IMR-90 (cell line): ENCODE measurements at regions not wholly inside any gene's neighbourhood (a gene's known extent, or its start where the extent isn't known, plus 50 kb on each side); places are given as distances from the start of the nearest gene placed in this dataset.

Source experiments
- ATAC-seq: fragments of 200-7000 bp; cut with Tn5 transposase; 2 replicates; pipeline ENCODE4 v1.9.1; 2020; ENCODE audit warnings: low read depth, mild to moderate bottlenecking, moderate library complexity
- BruUV-seq: library from RNA; stranded (reverse); fragments of 400-500 nt; replicated peaks from 2 replicates; lab custom pipeline; 2021; lab: Mats Ljungman, UMichigan
- CTCF ChIA-PET: fragments of 300-600 bp; formaldehyde crosslinking; extraction: SDS; loops from one replicate; lab custom pipeline; 2021; ENCODE audit warnings: antibody characterized with exemption; lab: Yijun Ruan, JAX
- POLR2A ChIA-PET: fragments of 300-600 bp; sonication (Branson Sonifier 250); formaldehyde crosslinking; loops from one replicate; lab custom pipeline; 2022; ENCODE audit warnings: antibody characterized with exemption; ENCODE audit not compliant: unreplicated experiment; lab: Charles Lee
- DNase-seq: peaks from one replicate; pipeline ENCODE4 v3.0.0; 2013
- H2AFZ ChIP-seq: replicated peaks from 2 replicates; pipeline ENCODE3; 2013; ENCODE audit warnings: low read length, mild to moderate bottlenecking; ENCODE audit not compliant: poor library complexity
- H2AK5ac ChIP-seq: 2 replicates; pipeline ENCODE4 v1.6.1; 2013; ENCODE audit warnings: low read depth, low read length, inconsistent platforms
- H2AK9ac ChIP-seq: replicated peaks from 2 replicates; pipeline ENCODE3; 2013; ENCODE audit warnings: mild to moderate bottlenecking, low read depth, low read length, moderate library complexity; ENCODE audit not compliant: poor library complexity
- H2BK120ac ChIP-seq: 2 replicates; pipeline ENCODE4 v1.6.1; 2013; ENCODE audit warnings: low read depth, low read length, inconsistent platforms
- H2BK15ac ChIP-seq: 3 replicates; pipeline ENCODE4 v1.6.1; 2013; ENCODE audit warnings: low read depth, low read length, inconsistent platforms
- H2BK20ac ChIP-seq: 2 replicates; pipeline ENCODE4 v1.6.1; 2013; ENCODE audit warnings: low read depth, mild to moderate bottlenecking, inconsistent platforms, low read length, moderate library complexity
- H2BK5ac ChIP-seq: 2 replicates; pipeline ENCODE4 v1.6.1; 2013; ENCODE audit warnings: mild to moderate bottlenecking, low read depth, low read length, inconsistent platforms; ENCODE audit not compliant: poor library complexity, severe bottlenecking
- H3K14ac ChIP-seq: replicated peaks from 2 replicates; pipeline ENCODE4 v1.6.1; 2013; ENCODE audit warnings: low read depth, low read length, inconsistent platforms
- H3K18ac ChIP-seq: 2 replicates; pipeline ENCODE4 v1.6.1; 2013; ENCODE audit warnings: low read depth, low read length, control low read depth
- H3K23ac ChIP-seq: 2 replicates; pipeline ENCODE4 v1.6.1; 2013; ENCODE audit warnings: low read depth, low read length, inconsistent platforms
- H3K27ac ChIP-seq: 2 replicates; pipeline ENCODE4 v1.5.1; 2013; ENCODE audit warnings: mild to moderate bottlenecking, control low read depth, low read length; ENCODE audit not compliant: insufficient read depth
- H3K27me3 ChIP-seq: 2 replicates; pipeline ENCODE4 v1.6.1; 2013; ENCODE audit warnings: low read length; ENCODE audit not compliant: control insufficient read depth, insufficient read depth
- H3K36me3 ChIP-seq: 2 replicates; pipeline ENCODE4 v1.6.1; 2013; ENCODE audit warnings: low read length, mixed read lengths; ENCODE audit not compliant: control insufficient read depth, insufficient read depth
- H3K4ac ChIP-seq: 2 replicates; pipeline ENCODE4 v1.6.1; 2013; ENCODE audit warnings: low read depth, low read length, inconsistent platforms
- H3K4me1 ChIP-seq: 2 replicates; pipeline ENCODE4 v1.6.1; 2013; ENCODE audit warnings: low read length, mixed read lengths; ENCODE audit not compliant: control insufficient read depth, insufficient read depth
- H3K4me2 ChIP-seq: 2 replicates; pipeline ENCODE4 v1.6.1; 2013; ENCODE audit warnings: low read depth, mild to moderate bottlenecking, control low read depth, low read length, moderate library complexity
- H3K4me3 ChIP-seq: 2 replicates; pipeline ENCODE4 v1.5.1; 2013; ENCODE audit warnings: low read depth, mild to moderate bottlenecking, control low read depth, low read length, moderate library complexity; ENCODE audit not compliant: insufficient read depth
- H3K56ac ChIP-seq: 2 replicates; pipeline ENCODE4 v1.6.1; 2013; ENCODE audit warnings: low read length, inconsistent platforms; ENCODE audit not compliant: insufficient read depth; ENCODE audit errors: extremely low read depth
- H3K79me1 ChIP-seq, 2 experiments: 2 replicates each; pipeline ENCODE4 v1.6.1; 2013; ENCODE audit warnings: low read length in 2 of 2, inconsistent platforms in 1 of 2, low read depth in 1 of 2
- H3K9ac ChIP-seq: 2 replicates; pipeline ENCODE4 v1.6.1; 2013; ENCODE audit warnings: low read depth, low read length, control low read depth
- H3K9me1 ChIP-seq: 2 replicates; pipeline ENCODE4 v1.6.1; 2013; ENCODE audit warnings: low read length, inconsistent platforms; ENCODE audit not compliant: insufficient read depth
- H3K9me3 ChIP-seq: 2 replicates; pipeline ENCODE4 v1.6.1; 2013; ENCODE audit warnings: low read length; ENCODE audit not compliant: control insufficient read depth, insufficient read depth
- H4K20me1 ChIP-seq: 2 replicates; pipeline ENCODE4 v1.6.1; 2013; ENCODE audit warnings: low read length, inconsistent platforms; ENCODE audit not compliant: insufficient read depth
- H4K5ac ChIP-seq: 2 replicates; pipeline ENCODE4 v1.6.1; 2013; ENCODE audit warnings: mild to moderate bottlenecking, low read depth, low read length, control low read depth
- H4K8ac ChIP-seq, 2 experiments: 2 replicates each; pipeline ENCODE4 v1.6.1; 2013; ENCODE audit warnings: low read depth in 2 of 2, low read length in 2 of 2, control low read depth in 1 of 2, inconsistent platforms in 1 of 2
- H4K91ac ChIP-seq: 2 replicates; pipeline ENCODE4 v1.6.1; 2013; ENCODE audit warnings: low read depth, low read length, inconsistent platforms; ENCODE audit not compliant: insufficient read depth
- BHLHE40 ChIP-seq: fragments of 150-350 bp; IDR thresholded peaks from 2 replicates; pipeline ENCODE4 v1.6.1; 2016; ENCODE audit warnings: mild to moderate bottlenecking, low read depth, low read length
- CHD1 ChIP-seq: IDR thresholded peaks from 2 replicates; pipeline ENCODE4 v1.6.1; 2012; ENCODE audit warnings: low read depth, low read length, improper control_type of control experiment
- MAZ ChIP-seq: IDR thresholded peaks from 2 replicates; pipeline ENCODE4 v1.6.1; 2012; ENCODE audit warnings: low read depth, mild to moderate bottlenecking, low read length, improper control_type of control experiment, moderate library complexity, borderline replicate concordance
- MXI1 ChIP-seq: IDR thresholded peaks from 2 replicates; pipeline ENCODE4 v1.6.1; 2012; ENCODE audit warnings: low read depth, mild to moderate bottlenecking, low read length, moderate library complexity, borderline replicate concordance
- POLR2A ChIP-seq: IDR thresholded peaks from 2 replicates; pipeline ENCODE4 v1.6.1; 2012; ENCODE audit warnings: mild to moderate bottlenecking, low read depth, low read length
- RAD21 ChIP-seq: IDR thresholded peaks from 2 replicates; pipeline ENCODE4 v1.6.1; 2012; ENCODE audit warnings: low read length, improper control_type of control experiment
- RCOR1 ChIP-seq: IDR thresholded peaks from 2 replicates; pipeline ENCODE4 v1.6.1; 2012; ENCODE audit warnings: mild to moderate bottlenecking, low read length, improper control_type of control experiment; ENCODE audit not compliant: insufficient replicate concordance
- RFX5 ChIP-seq: IDR thresholded peaks from 2 replicates; pipeline ENCODE4 v1.8.0; 2012; ENCODE audit warnings: low read depth, mild to moderate bottlenecking, low read length, moderate library complexity
- SMC3 ChIP-seq: fragments of 150-350 bp; IDR thresholded peaks from 2 replicates; pipeline ENCODE4 v1.6.1; 2016; ENCODE audit warnings: low read depth, mild to moderate bottlenecking, antibody characterized with exemption, low read length, moderate library complexity
- WGBS, 2 experiments: methylation state at CpG; one replicate each; pipeline versions ENCODE4 v1.1.5 to v1.1.7; 2013; ENCODE audit warnings: missing lambda C conversion rate in 2 of 2; ENCODE audit not compliant: insufficient read length in 1 of 2; ENCODE audit errors: extremely low coverage in 2 of 2; 5-methylcytosine and 5-hydroxymethylcytosine counted together
- dilution Hi-C: fragments of 300-500 bp; cut with HindIII; formaldehyde crosslinking; loops from one replicate; pipeline ENCODE4 v1.14.3; 2018; ENCODE audit warnings: low sequenced_read_pairs; ENCODE audit not compliant: unreplicated experiment
- in situ Hi-C: fragments of 300-500 bp; cut with MboI; formaldehyde crosslinking; loops from 3 replicates; pipeline ENCODE4 v1.14.3; 2019; ENCODE audit warnings: low sequenced_read_pairs, inconsistent platforms, mixed read lengths
- intact Hi-C: fragments of 100-400 bp; cut with micrococcal nuclease; formaldehyde crosslinking; loops from 2 replicates; pipeline ENCODE4 v1.10.0; 2022
- TF ChIP-seq, protein P1 (sequence below): fragments of 150-350 bp; IDR thresholded peaks from 2 replicates; pipeline ENCODE4 v1.6.1; 2017; ENCODE audit warnings: mild to moderate bottlenecking, antibody characterized with exemption, low read length, low read depth
- TF ChIP-seq, protein P2 (sequence below): fragments of 150-350 bp; IDR thresholded peaks from 2 replicates; pipeline ENCODE4 v1.6.1; 2016; ENCODE audit warnings: low read depth, mild to moderate bottlenecking, low read length, moderate library complexity, borderline replicate concordance
- TF ChIP-seq, protein P3 (sequence below): conservative IDR thresholded peaks from 2 replicates; pipeline ENCODE4 v1.5.1; 2012; ENCODE audit warnings: mild to moderate bottlenecking, low read depth, low read length, improper control_type of control experiment

DNA sequence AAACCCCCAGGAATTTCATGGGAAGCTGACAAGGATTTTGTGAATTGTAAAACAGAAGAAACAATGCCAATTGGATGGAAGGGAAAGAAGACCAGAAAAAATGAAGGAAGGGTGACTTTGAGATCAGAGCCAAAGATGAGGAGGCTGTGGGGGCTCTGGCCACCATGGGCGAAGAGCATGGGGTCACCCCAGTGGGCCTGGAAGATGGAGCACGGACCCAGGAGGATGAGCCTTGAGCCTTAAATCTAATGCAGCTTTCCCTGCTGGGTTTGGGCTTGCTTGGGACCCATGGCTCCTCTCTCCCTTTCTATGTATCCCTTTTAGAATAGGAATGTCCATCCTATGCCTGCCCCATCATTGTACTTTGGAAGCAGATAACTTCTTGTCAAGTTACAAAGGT is 322.2 kb downstream of the TMEM121 start:
- no peaks in the 10 kb centered on the region for H3K4me1 ChIP-seq
- H2AFZ ChIP-seq, result no peak overlapping the region
- no peak overlapping the region for H3K27ac ChIP-seq
- no peaks in the 10 kb centered on the region for H3K36me3 ChIP-seq
- no peak overlapping the region for H2BK15ac ChIP-seq
- H3K4ac ChIP-seq, result no peak overlapping the region
- no peak for DNase-seq
- no peak overlapping the region for H3K56ac ChIP-seq
- H3K9me1 ChIP-seq, result no peaks in the 10 kb centered on the region
- no peak overlapping the region for H2AK9ac ChIP-seq
- POLR2A ChIA-PET, result no interaction called here
- no peak overlapping the region for H3K9ac ChIP-seq
- no peak overlapping the region for H3K18ac ChIP-seq
- CTCF ChIA-PET, result no interaction called here
- WGBS, 2 experiments, result no CpG with 5 or more reads among the region's 2 CpGs
- dilution Hi-C loops (no loop called here), in situ Hi-C loops (no loop called here), intact Hi-C loops (no loop called here)
- no peak overlapping the region for H3K4me3 ChIP-seq
- H2AK5ac ChIP-seq, result no peak overlapping the region
- no peak for TF ChIP-seq RAD21
- TF ChIP-seq POLR2A, result no peak
- no peak for TF ChIP-seq MXI1
- TF ChIP-seq, protein P1, sequence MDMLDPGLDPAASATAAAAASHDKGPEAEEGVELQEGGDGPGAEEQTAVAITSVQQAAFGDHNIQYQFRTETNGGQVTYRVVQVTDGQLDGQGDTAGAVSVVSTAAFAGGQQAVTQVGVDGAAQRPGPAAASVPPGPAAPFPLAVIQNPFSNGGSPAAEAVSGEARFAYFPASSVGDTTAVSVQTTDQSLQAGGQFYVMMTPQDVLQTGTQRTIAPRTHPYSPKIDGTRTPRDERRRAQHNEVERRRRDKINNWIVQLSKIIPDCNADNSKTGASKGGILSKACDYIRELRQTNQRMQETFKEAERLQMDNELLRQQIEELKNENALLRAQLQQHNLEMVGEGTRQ, result no peak
- TF ChIP-seq, protein P2, sequence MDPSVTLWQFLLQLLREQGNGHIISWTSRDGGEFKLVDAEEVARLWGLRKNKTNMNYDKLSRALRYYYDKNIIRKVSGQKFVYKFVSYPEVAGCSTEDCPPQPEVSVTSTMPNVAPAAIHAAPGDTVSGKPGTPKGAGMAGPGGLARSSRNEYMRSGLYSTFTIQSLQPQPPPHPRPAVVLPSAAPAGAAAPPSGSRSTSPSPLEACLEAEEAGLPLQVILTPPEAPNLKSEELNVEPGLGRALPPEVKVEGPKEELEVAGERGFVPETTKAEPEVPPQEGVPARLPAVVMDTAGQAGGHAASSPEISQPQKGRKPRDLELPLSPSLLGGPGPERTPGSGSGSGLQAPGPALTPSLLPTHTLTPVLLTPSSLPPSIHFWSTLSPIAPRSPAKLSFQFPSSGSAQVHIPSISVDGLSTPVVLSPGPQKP, result no peak
- TF ChIP-seq CHD1, result no peak
- TF ChIP-seq SMC3, result no peak
- no peak for TF ChIP-seq MAZ
- TF ChIP-seq, protein P3, sequence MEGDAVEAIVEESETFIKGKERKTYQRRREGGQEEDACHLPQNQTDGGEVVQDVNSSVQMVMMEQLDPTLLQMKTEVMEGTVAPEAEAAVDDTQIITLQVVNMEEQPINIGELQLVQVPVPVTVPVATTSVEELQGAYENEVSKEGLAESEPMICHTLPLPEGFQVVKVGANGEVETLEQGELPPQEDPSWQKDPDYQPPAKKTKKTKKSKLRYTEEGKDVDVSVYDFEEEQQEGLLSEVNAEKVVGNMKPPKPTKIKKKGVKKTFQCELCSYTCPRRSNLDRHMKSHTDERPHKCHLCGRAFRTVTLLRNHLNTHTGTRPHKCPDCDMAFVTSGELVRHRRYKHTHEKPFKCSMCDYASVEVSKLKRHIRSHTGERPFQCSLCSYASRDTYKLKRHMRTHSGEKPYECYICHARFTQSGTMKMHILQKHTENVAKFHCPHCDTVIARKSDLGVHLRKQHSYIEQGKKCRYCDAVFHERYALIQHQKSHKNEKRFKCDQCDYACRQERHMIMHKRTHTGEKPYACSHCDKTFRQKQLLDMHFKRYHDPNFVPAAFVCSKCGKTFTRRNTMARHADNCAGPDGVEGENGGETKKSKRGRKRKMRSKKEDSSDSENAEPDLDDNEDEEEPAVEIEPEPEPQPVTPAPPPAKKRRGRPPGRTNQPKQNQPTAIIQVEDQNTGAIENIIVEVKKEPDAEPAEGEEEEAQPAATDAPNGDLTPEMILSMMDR, result no peak
- no peak for TF ChIP-seq RFX5
- no peak for TF ChIP-seq RCOR1
- no peak for TF ChIP-seq BHLHE40
- H3K79me1 ChIP-seq, result no peaks in the 10 kb centered on the region
- H3K4me2 ChIP-seq, result no peak overlapping the region
- H2BK120ac ChIP-seq, result no peak overlapping the region
- no peak overlapping the region for H4K8ac ChIP-seq
- no peak overlapping the region for H3K23ac ChIP-seq
- H2BK20ac ChIP-seq, result no peak overlapping the region
- H3K14ac ChIP-seq, result no peak overlapping the region
- no peak overlapping the region for H2BK5ac ChIP-seq
- no peaks in the 10 kb centered on the region for H3K27me3 ChIP-seq
- H3K9me3 ChIP-seq, result peaks cover 64% of the 10 kb centered on the region
- H4K91ac ChIP-seq, result no peak overlapping the region
- BruUV-seq, result no TSS peak
- ATAC-seq, result no peak
- no peaks in the 10 kb centered on the region for H4K20me1 ChIP-seq
- H4K5ac ChIP-seq, result no peak overlapping the region
